WTC11 (cell line): ENCODE measurements at regions not wholly inside any gene's neighbourhood (a gene's known extent, or its start where the extent isn't known, plus 50 kb on each side); places are given as distances from the start of the nearest gene placed in this dataset.
A peak's percentile ranks its signal among the peaks of the same experiment; 100 is the strongest.
"Not testable (repeated sequence)": the region's sequence is repeated elsewhere in the genome, so short reads cannot be mapped to it uniquely, and the experiment has no call there.

Experiments used
- ATF1 ChIP-seq: sonication (generic); formaldehyde crosslinking; IDR thresholded peaks from 2 replicates; pipeline ENCODE4 v1.8.1; 2023; ENCODE audit warnings: mild to moderate bottlenecking, moderate library complexity, missing genetic modification reagents
- CBFB ChIP-seq: sonication (generic); formaldehyde crosslinking; IDR thresholded peaks from 2 replicates; pipeline ENCODE4 v1.8.1; 2022; ENCODE audit warnings: mild to moderate bottlenecking, low read depth, missing genetic modification reagents
- CTCF ChIP-seq: fragments of 200-600 bp; IDR thresholded peaks from 2 replicates; pipeline ENCODE4 v1.8.0; 2022; ENCODE audit warnings: antibody characterized with exemption
- FOXP1 ChIP-seq: sonication (generic); formaldehyde crosslinking; IDR thresholded peaks from 2 replicates; pipeline ENCODE4 v1.8.0; 2022; ENCODE audit warnings: missing genetic modification reagents, mild to moderate bottlenecking, moderate library complexity, borderline replicate concordance
- IRF1 ChIP-seq: sonication (generic); formaldehyde crosslinking; IDR thresholded peaks from 2 replicates; pipeline ENCODE4 v1.8.0; 2023; ENCODE audit warnings: missing genetic modification reagents
- KAT7 ChIP-seq: sonication (generic); formaldehyde crosslinking; IDR thresholded peaks from 2 replicates; pipeline ENCODE4 v1.8.1; 2023; ENCODE audit warnings: missing genetic modification reagents, mild to moderate bottlenecking, borderline replicate concordance
- MAX ChIP-seq: sonication (generic); formaldehyde crosslinking; IDR thresholded peaks from 2 replicates; pipeline ENCODE4 v1.8.0; 2022; ENCODE audit warnings: mild to moderate bottlenecking, missing genetic modification reagents
- NFYB ChIP-seq: sonication (generic); formaldehyde crosslinking; conservative IDR thresholded peaks from 2 replicates; pipeline ENCODE4 v1.8.0; 2022; ENCODE audit warnings: low read depth, missing genetic modification reagents
- NR1H2 ChIP-seq: sonication (generic); formaldehyde crosslinking; IDR thresholded peaks from 2 replicates; pipeline ENCODE4 v1.9.0; 2021; ENCODE audit warnings: mild to moderate bottlenecking, moderate library complexity, missing genetic modification reagents
- NR2C2 ChIP-seq: sonication (generic); formaldehyde crosslinking; IDR thresholded peaks from 2 replicates; pipeline ENCODE4 v1.8.0; 2022; ENCODE audit warnings: mild to moderate bottlenecking, missing genetic modification reagents
- SMAD4 ChIP-seq: sonication (generic); formaldehyde crosslinking; IDR thresholded peaks from 2 replicates; pipeline ENCODE4 v1.8.0; 2022; ENCODE audit warnings: mild to moderate bottlenecking, missing genetic modification reagents
- SP1 ChIP-seq: sonication (generic); formaldehyde crosslinking; conservative IDR thresholded peaks from 2 replicates; pipeline ENCODE4 v1.8.1; 2022; ENCODE audit warnings: missing genetic modification reagents
- ZNF263 ChIP-seq: sonication (generic); formaldehyde crosslinking; IDR thresholded peaks from 2 replicates; pipeline ENCODE4 v1.8.1; 2022; ENCODE audit warnings: low read depth, mild to moderate bottlenecking, moderate library complexity, missing genetic modification reagents
- ZNF416 ChIP-seq: fragments of 250-450 bp; sonication (Bioruptor Pico); IDR thresholded peaks from 2 replicates; pipeline ENCODE4 v1.9.0; 2021; ENCODE audit warnings: mild to moderate bottlenecking, inconsistent platforms

GRCh38 chr5:15271596-15271995 is 228.4 kb upstream of the FBXL7 start:
- not testable (repeated sequence) for TF ChIP-seq ZNF263 (CRISPR knock-in tag); CTCF; IRF1 (CRISPR knock-in tag); NR1H2 (CRISPR knock-in tag); NFYB (CRISPR knock-in tag); NR2C2; FOXP1 (CRISPR knock-in tag); MAX (CRISPR knock-in tag); KAT7; ZNF416; ATF1 (CRISPR knock-in tag); SMAD4 (CRISPR knock-in tag); CBFB
- 0 out of 2 replicates have a peak, but pooled peaks have one; percentile 22 for TF ChIP-seq SP1
